GM18909 (cell line): ENCODE measurements at regions not wholly inside any gene's neighbourhood (a gene's known extent, or its start where the extent isn't known, plus 50 kb on each side); places are given as distances from the start of the nearest gene placed in this dataset.
"Not testable (repeated sequence)": the region's sequence is repeated elsewhere in the genome, so short reads cannot be mapped to it uniquely, and the experiment has no call there.

Experiments
- ATAC-seq: cut with Tn5 transposase; IDR thresholded peaks from one replicate; pipeline ENCODE4 v1.9.1; 2021; ENCODE audit warnings: mild to moderate bottlenecking; ENCODE audit not compliant: unreplicated experiment, poor library complexity

GRCh38 chr18:9042766-9043481, 59.6 kb upstream of the NDUFV2 start:
- no peak for ATAC-seq

- no peak for ATAC-seq
Observed at GRCh38 chr18:9043581-9043980, 58.9 kb upstream of the NDUFV2 start.

- no peak for ATAC-seq
Observed at GRCh38 chr18:9047715-9048114, 54.8 kb upstream of the NDUFV2 start.

- no peak for ATAC-seq
Observed at GRCh38 chr18:9048236-9048635, 54.3 kb upstream of the NDUFV2 start.

GRCh38 chr18:9048808-9049494, 53.5 kb upstream of the NDUFV2 start:
- no peak for ATAC-seq

GRCh38 chr18:9049495-9049809, 53.0 kb upstream of the NDUFV2 start:
- no peak for ATAC-seq

GRCh38 chr18:9050628-9051284, 51.7 kb upstream of the NDUFV2 start:
- ATAC-seq = not testable (repeated sequence)
